A549 (cell line): ENCODE measurements at regions not wholly inside any gene's neighbourhood (a gene's known extent, or its start where the extent isn't known, plus 50 kb on each side); places are given as distances from the start of the nearest gene placed in this dataset.

ENCODE experiments used
- ATAC-seq, 2 experiments: fragments of 200-7000 bp in 1 of 2; fragments of >200 bp in 1 of 2; cut with Nextera tagmentation in 1 of 2; cut with Tn5 transposase in 1 of 2; 3 replicates each; pipeline versions ENCODE4 v1.8.0 to v1.9.1; 2018 to 2020; ENCODE audit warnings: mild to moderate bottlenecking in 1 of 2, moderate library complexity in 1 of 2
- CTCF ChIA-PET: fragments of 300-600 bp; sonication (Branson Sonifier 250); formaldehyde crosslinking; extraction: SDS; loops from one replicate; lab custom pipeline; 2021; ENCODE audit warnings: antibody characterized with exemption, inconsistent platforms; lab: Yijun Ruan, JAX
- POLR2A ChIA-PET: fragments of 350-600 bp; formaldehyde crosslinking; extraction: SDS; loops from one replicate; lab custom pipeline; 2021; ENCODE audit warnings: antibody characterized with exemption, inconsistent platforms; lab: Yijun Ruan, JAX
- DNase-seq, 2 experiments: peaks; one replicate each; pipeline versions ENCODE4 v3.0.0 to v3.0.0-alpha.2; 2011 to 2016; ENCODE audit warnings: low read depth in 1 of 2, low spot score in 1 of 2
- FAIRE-seq: peaks from 2 replicates; lab custom pipeline; 2011; peaks lifted over from hg19 to GRCh38; lab: Jason Lieb, UNC
- H3K27ac ChIP-seq, 2 experiments: fragments of >200 bp; sonication (Bioruptor Twin); formaldehyde crosslinking; 3 replicates each; pipeline ENCODE4 v1.5.1; 2016 to 2017
- H3K4me1 ChIP-seq: fragments of >200 bp; sonication (Bioruptor Twin); formaldehyde crosslinking; 3 replicates; pipeline ENCODE4 v1.6.1; 2016
- H3K4me2 ChIP-seq: fragments of >200 bp; sonication (Bioruptor Twin); formaldehyde crosslinking; 3 replicates; pipeline ENCODE4 v1.6.1; 2016
- H3K4me3 ChIP-seq: fragments of >200 bp; sonication (Bioruptor Twin); formaldehyde crosslinking; 3 replicates; pipeline ENCODE4 v1.5.1; 2016
- H3K9me3 ChIP-seq: fragments of >200 bp; sonication (Bioruptor Twin); formaldehyde crosslinking; 3 replicates; pipeline ENCODE4 v1.6.1; 2016
- ATOH8 ChIP-seq: fragments of 250-450 bp; sonication (Bioruptor Pico); IDR thresholded peaks from 2 replicates; pipeline ENCODE4 v1.5.0; 2020; ENCODE audit warnings: low read depth, mild to moderate bottlenecking, moderate library complexity
- BCL3 ChIP-seq: fragments of >200 bp; sonication (Bioruptor Twin); formaldehyde crosslinking; IDR thresholded peaks from 3 replicates; pipeline ENCODE4 v1.6.1; 2016
- CEBPB ChIP-seq, 2 experiments: fragments of >200 bp in 1 of 2; sonication (Bioruptor Twin) in 1 of 2; formaldehyde crosslinking in 1 of 2; IDR thresholded peaks; 2 replicates each; pipeline ENCODE4 v1.6.1; 2012 to 2016
- CHD4 ChIP-seq: fragments of 200-600 bp; sonication (generic); IDR thresholded peaks from 2 replicates; pipeline ENCODE4 v1.6.1; 2016; ENCODE audit warnings: antibody characterized with exemption, mild to moderate bottlenecking, borderline replicate concordance
- ELK1 ChIP-seq: fragments of 150-350 bp; IDR thresholded peaks from 2 replicates; pipeline ENCODE4 v1.6.1; 2014; ENCODE audit warnings: low read depth, mild to moderate bottlenecking, low read length
- ESRRA ChIP-seq: fragments of 150-350 bp; IDR thresholded peaks from 2 replicates; pipeline ENCODE4 v1.6.1; 2014; ENCODE audit warnings: mild to moderate bottlenecking, low read length, borderline replicate concordance
- HOXB5 ChIP-seq: fragments of 250-450 bp; sonication (Bioruptor Pico); IDR thresholded peaks from 2 replicates; pipeline ENCODE4 v1.5.0; 2020; ENCODE audit warnings: mild to moderate bottlenecking, moderate library complexity
- JUN ChIP-seq, 2 experiments: fragments of >200 bp; sonication (Bioruptor Twin); formaldehyde crosslinking; IDR thresholded peaks; 2 replicates in 1 of 2; 3 replicates in 1 of 2; pipeline ENCODE4 v1.6.1; 2016 to 2017
- KDM1A ChIP-seq: fragments of 200-600 bp; sonication (generic); IDR thresholded peaks from 2 replicates; pipeline ENCODE4 v1.6.1; 2016; ENCODE audit warnings: low read depth, mild to moderate bottlenecking
- KDM5A ChIP-seq: fragments of 200-600 bp; sonication (generic); IDR thresholded peaks from 2 replicates; pipeline ENCODE4 v1.6.1; 2016; ENCODE audit warnings: antibody characterized with exemption, mild to moderate bottlenecking
- MAFK ChIP-seq: fragments of 450-650 bp; IDR thresholded peaks from 2 replicates; pipeline ENCODE4 v1.6.1; 2014; ENCODE audit not compliant: partially characterized antibody
- MAX ChIP-seq: IDR thresholded peaks from 2 replicates; pipeline ENCODE4 v1.6.1; 2012
- NR3C1 ChIP-seq: fragments of >200 bp; sonication (Bioruptor Twin); formaldehyde crosslinking; IDR thresholded peaks from 3 replicates; pipeline ENCODE4 v1.6.1; 2017
- PHF8 ChIP-seq: fragments of 200-600 bp; sonication (generic); IDR thresholded peaks from 2 replicates; pipeline ENCODE4 v1.6.1; 2016; ENCODE audit warnings: low read depth, mild to moderate bottlenecking, antibody characterized with exemption, moderate library complexity, borderline replicate concordance
- POLR2A ChIP-seq: IDR thresholded peaks from 2 replicates; pipeline ENCODE4 v1.6.1; 2012; ENCODE audit warnings: mild to moderate bottlenecking, low read length
- RAD21 ChIP-seq, 2 experiments: fragments of >200 bp in 1 of 2; sonication (Bioruptor Twin) in 1 of 2; formaldehyde crosslinking in 1 of 2; IDR thresholded peaks in 1 of 2; conservative IDR thresholded peaks in 1 of 2; 2 replicates in 1 of 2; 3 replicates in 1 of 2; pipeline ENCODE4 v1.6.1; 2012 to 2018; ENCODE audit warnings: inconsistent platforms in 1 of 2
- RARB ChIP-seq: fragments of 250-450 bp; sonication (Bioruptor Pico); IDR thresholded peaks from 2 replicates; pipeline ENCODE4 v1.8.0; 2021; ENCODE audit warnings: mild to moderate bottlenecking, moderate library complexity
- RCOR1 ChIP-seq: fragments of 150-350 bp; IDR thresholded peaks from 2 replicates; pipeline ENCODE4 v1.6.1; 2014; ENCODE audit warnings: antibody characterized with exemption, low read length, low read depth
- RFX5 ChIP-seq: fragments of 450-650 bp; IDR thresholded peaks from 2 replicates; pipeline ENCODE4 v1.7.1; 2014; ENCODE audit warnings: antibody characterized with exemption, mild to moderate bottlenecking, moderate library complexity
- SMC3 ChIP-seq: fragments of >200 bp; sonication (Bioruptor Twin); formaldehyde crosslinking; IDR thresholded peaks from 3 replicates; pipeline ENCODE4 v1.6.1; 2018; ENCODE audit warnings: inconsistent platforms
- SREBF2 ChIP-seq: fragments of 450-650 bp; IDR thresholded peaks from 2 replicates; pipeline ENCODE4 v1.6.1; 2014; ENCODE audit warnings: mild to moderate bottlenecking, moderate library complexity
- ZC3H11A ChIP-seq: fragments of 450-650 bp; IDR thresholded peaks from 2 replicates; pipeline ENCODE4 v1.6.1; 2014; ENCODE audit warnings: antibody characterized with exemption, mild to moderate bottlenecking
- WGBS: methylation state at CpG from one replicate; pipeline ENCODE4 v1.1.6; 2017; ENCODE audit errors: missing lambda C conversion rate; 5-methylcytosine and 5-hydroxymethylcytosine counted together
- TF ChIP-seq, protein P1 (sequence below): fragments of 200-600 bp; sonication (generic); IDR thresholded peaks from 2 replicates; pipeline ENCODE4 v1.6.1; 2016; ENCODE audit warnings: antibody characterized with exemption, mild to moderate bottlenecking, moderate library complexity
- TF ChIP-seq, protein P2 (sequence below): IDR thresholded peaks from 2 replicates; pipeline ENCODE4 v1.6.1; 2012; ENCODE audit warnings: low read depth, borderline replicate concordance

DNA sequence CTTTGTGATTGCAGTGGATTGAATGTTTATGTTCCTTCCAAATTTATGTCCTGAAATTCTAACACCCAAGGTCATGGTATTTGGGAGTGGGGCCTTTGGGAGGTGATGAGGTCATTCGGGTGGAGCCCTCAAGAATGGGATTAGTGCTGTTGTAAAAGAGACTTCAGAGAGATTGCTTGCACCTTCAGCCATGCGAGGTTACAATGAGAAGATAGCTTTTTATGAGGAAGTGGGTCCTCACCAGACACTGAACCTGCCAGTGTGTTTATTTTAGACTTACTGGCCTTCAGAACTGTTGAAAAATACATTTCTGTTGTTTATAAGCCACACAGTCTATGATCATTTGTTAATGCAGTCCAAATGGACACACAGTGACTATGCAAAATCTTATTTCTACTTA, 161.0 kb upstream of the GPRIN3 start (continued):
- no peak for TF ChIP-seq CEBPB (IDR thresholded peaks at IDR 0.05)
- no peak for TF ChIP-seq RCOR1

DNA sequence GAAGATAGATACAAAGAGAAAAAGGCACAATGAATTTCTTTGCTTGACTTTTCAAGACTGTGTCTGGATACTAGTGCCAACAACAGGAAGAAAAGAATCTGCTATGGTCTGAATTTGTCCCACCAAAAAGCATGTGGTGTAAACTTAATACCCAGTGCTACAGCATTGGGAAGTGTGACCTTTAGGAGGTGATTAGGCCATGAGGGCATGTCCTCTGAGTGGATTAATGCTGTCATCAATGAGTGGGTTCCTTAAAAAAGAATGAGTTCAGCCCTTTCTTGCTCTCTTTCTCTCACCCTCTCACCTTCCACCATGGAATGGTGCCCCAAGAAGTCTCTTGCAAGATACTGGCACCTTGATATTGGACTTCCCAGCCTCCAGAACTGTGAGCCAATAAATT, 155.7 kb upstream of the GPRIN3 start:
- ATAC-seq (no peak), DNase-seq (no peak), FAIRE-seq (no peak)
- TF ChIP-seq RARB (CRISPR knock-in tag) (no peak), KDM5A (no peak), ZC3H11A (no peak), ESRRA (no peak), PHF8 (no peak), RFX5 (no peak), ELK1 (no peak), NR3C1 (no peak), POLR2A (no peak), BCL3 (no peak), ATOH8 (CRISPR knock-in tag) (no peak), HOXB5 (CRISPR knock-in tag) (no peak), RCOR1 (no peak), JUN (IDR thresholded peaks at IDR 0.05) (no peak)
- TF ChIP-seq, protein P1, sequence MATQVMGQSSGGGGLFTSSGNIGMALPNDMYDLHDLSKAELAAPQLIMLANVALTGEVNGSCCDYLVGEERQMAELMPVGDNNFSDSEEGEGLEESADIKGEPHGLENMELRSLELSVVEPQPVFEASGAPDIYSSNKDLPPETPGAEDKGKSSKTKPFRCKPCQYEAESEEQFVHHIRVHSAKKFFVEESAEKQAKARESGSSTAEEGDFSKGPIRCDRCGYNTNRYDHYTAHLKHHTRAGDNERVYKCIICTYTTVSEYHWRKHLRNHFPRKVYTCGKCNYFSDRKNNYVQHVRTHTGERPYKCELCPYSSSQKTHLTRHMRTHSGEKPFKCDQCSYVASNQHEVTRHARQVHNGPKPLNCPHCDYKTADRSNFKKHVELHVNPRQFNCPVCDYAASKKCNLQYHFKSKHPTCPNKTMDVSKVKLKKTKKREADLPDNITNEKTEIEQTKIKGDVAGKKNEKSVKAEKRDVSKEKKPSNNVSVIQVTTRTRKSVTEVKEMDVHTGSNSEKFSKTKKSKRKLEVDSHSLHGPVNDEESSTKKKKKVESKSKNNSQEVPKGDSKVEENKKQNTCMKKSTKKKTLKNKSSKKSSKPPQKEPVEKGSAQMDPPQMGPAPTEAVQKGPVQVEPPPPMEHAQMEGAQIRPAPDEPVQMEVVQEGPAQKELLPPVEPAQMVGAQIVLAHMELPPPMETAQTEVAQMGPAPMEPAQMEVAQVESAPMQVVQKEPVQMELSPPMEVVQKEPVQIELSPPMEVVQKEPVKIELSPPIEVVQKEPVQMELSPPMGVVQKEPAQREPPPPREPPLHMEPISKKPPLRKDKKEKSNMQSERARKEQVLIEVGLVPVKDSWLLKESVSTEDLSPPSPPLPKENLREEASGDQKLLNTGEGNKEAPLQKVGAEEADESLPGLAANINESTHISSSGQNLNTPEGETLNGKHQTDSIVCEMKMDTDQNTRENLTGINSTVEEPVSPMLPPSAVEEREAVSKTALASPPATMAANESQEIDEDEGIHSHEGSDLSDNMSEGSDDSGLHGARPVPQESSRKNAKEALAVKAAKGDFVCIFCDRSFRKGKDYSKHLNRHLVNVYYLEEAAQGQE: no peak
- TF ChIP-seq, protein P2, sequence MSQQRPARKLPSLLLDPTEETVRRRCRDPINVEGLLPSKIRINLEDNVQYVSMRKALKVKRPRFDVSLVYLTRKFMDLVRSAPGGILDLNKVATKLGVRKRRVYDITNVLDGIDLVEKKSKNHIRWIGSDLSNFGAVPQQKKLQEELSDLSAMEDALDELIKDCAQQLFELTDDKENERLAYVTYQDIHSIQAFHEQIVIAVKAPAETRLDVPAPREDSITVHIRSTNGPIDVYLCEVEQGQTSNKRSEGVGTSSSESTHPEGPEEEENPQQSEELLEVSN: no peak
- ChIA-PET POLR2A (no interaction called here), CTCF (no interaction called here)
- Histone ChIP-seq H3K9me3 (no peaks in the 10 kb centered on the region), H3K4me3 (no peak overlapping the region), H3K4me1 (no peaks in the 10 kb centered on the region), H3K4me2 (no peak overlapping the region), H3K27ac (no peak overlapping the region)

DNA sequence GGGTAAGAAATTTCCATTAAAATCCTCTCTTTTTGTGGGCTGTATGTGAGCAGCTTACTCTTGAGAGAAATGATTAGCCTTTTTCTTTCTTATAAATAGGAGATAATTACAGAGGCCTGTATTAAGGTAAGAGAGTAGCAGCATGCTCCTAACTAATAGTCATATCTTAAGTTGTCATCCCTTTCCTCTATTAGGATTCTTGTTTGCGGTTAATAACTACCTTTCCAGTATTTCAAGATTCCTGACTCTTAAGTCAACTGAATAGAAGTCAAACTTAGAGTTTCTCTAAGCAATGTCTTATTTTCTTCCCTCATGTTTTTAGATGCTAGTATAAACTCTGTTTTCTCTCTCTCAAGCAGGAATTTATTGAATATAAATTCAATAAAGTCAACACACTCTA, 139.9 kb upstream of the GPRIN3 start:
- POLR2A ChIA-PET: no interaction called here

More for the DNA sequence above, 139.9 kb upstream of the GPRIN3 start:
- DNase-seq (no peak), ATAC-seq (no peak), FAIRE-seq (no peak)
- CTCF ChIA-PET: no interaction called here
- WGBS: 54% methylated on average over 1 of the region's 1 CpG
- no peak overlapping the region for H3K27ac ChIP-seq
- no peak overlapping the region for H3K4me2 ChIP-seq
- peaks cover 18% of the 10 kb centered on the region for H3K9me3 ChIP-seq
- H3K4me3 ChIP-seq: no peak overlapping the region
- no peaks in the 10 kb centered on the region for H3K4me1 ChIP-seq
- TF ChIP-seq BCL3: no peak
- no peak for TF ChIP-seq RAD21 (conservative IDR thresholded peaks at IDR 0.05 in 1 of 2, IDR thresholded peaks at IDR 0.05 in 1 of 2)
- TF ChIP-seq RCOR1: no peak
- no peak for TF ChIP-seq SMC3
- TF ChIP-seq PHF8: no peak
- no peak for TF ChIP-seq KDM1A
- TF ChIP-seq CHD4: no peak
- no peak for TF ChIP-seq SREBF2
- no peak for TF ChIP-seq MAX
- no peak for TF ChIP-seq MAFK
